ENCODE measurements at regions not wholly inside any gene's neighbourhood (a gene's known extent, or its start where the extent isn't known, plus 50 kb on each side); places are given as distances from the start of the nearest gene placed in this dataset.
"Not testable (repeated sequence)": the region's sequence is repeated elsewhere in the genome, so short reads cannot be mapped to it uniquely, and the experiment has no call there.

GRCh38 chr11:11717064-11717725, 95.4 kb upstream of the GALNT18 start:
- DNase-seq (ENCODE audit: low spot score): no peak

GRCh38 chr11:11715075-11715474, 93.3 kb upstream of the GALNT18 start:
- not testable (repeated sequence) for DNase-seq (ENCODE audit: low spot score)

GRCh38 chr11:11710556-11710955, 88.8 kb upstream of the GALNT18 start:
- no peak for DNase-seq (ENCODE audit: low spot score)

GRCh38 chr11:11709447-11710239, 87.8 kb upstream of the GALNT18 start:
- DNase-seq (ENCODE audit: low spot score): no peak

GRCh38 chr11:11708256-11708655, 86.5 kb upstream of the GALNT18 start:
- no peak for DNase-seq (ENCODE audit: low spot score)

- DNase-seq (ENCODE audit: low spot score): peak; percentile 9
Measured at GRCh38 chr11:11706028-11706427, 84.2 kb upstream of the GALNT18 start.

- DNase-seq (ENCODE audit: low spot score): no peak
Measured at GRCh38 chr11:11703885-11704284, 82.1 kb upstream of the GALNT18 start.

- DNase-seq (ENCODE audit: low spot score): no peak
Measured at GRCh38 chr11:11701070-11701469, 79.3 kb upstream of the GALNT18 start.

- no peak for DNase-seq (ENCODE audit: low spot score)
Measured at GRCh38 chr11:11697796-11698195, 76.0 kb upstream of the GALNT18 start.

GRCh38 chr11:11691296-11692151, 69.7 kb upstream of the GALNT18 start:
- DNase-seq (ENCODE audit: low spot score): no peak

- no peak for DNase-seq (ENCODE audit: low spot score)
Measured at GRCh38 chr11:11681536-11681935, 59.7 kb upstream of the GALNT18 start.

GRCh38 chr11:11677672-11678356, 56.0 kb upstream of the GALNT18 start:
- no peak for DNase-seq (ENCODE audit: low spot score)

GRCh38 chr11:11675671-11676181, 53.9 kb upstream of the GALNT18 start:
- DNase-seq (ENCODE audit: low spot score): no peak

- no peak for DNase-seq (ENCODE audit: low spot score)
Measured at GRCh38 chr11:11672789-11673188, 51.0 kb upstream of the GALNT18 start.

GRCh38 chr11:11672101-11672500, 50.3 kb upstream of the GALNT18 start:
- no peak for DNase-seq (ENCODE audit: low spot score)

Data from LoVo (cell line).